Fibroblast of lung (primary cell): ENCODE measurements at regions not wholly inside any gene's neighbourhood (a gene's known extent, or its start where the extent isn't known, plus 50 kb on each side); places are given as distances from the start of the nearest gene placed in this dataset.

ENCODE experiments used
- DNase-seq, 2 donors: peaks; one replicate each; pipeline versions ENCODE4 v3.0.0 to v3.0.0-alpha.2; 2010; ENCODE audit warnings: low read depth in 2 of 2
- H2AFZ ChIP-seq: 2 replicates; pipeline ENCODE4 v1.5.1; 2012; ENCODE audit warnings: low read length, control low read depth, inconsistent platforms
- H3K27ac ChIP-seq: 2 replicates; pipeline ENCODE4 v1.5.1; 2011; ENCODE audit warnings: low read length, control low read depth; ENCODE audit not compliant: insufficient read depth
- H3K27me3 ChIP-seq: 2 replicates; pipeline ENCODE4 v1.5.1; 2011; ENCODE audit warnings: mild to moderate bottlenecking, low read length; ENCODE audit not compliant: control insufficient read depth, insufficient read depth
- H3K36me3 ChIP-seq: 2 replicates; pipeline ENCODE4 v1.5.1; 2011; ENCODE audit warnings: low read length; ENCODE audit not compliant: control insufficient read depth, insufficient read depth
- H3K4me1 ChIP-seq: 2 replicates; pipeline ENCODE4 v1.5.1; 2011; ENCODE audit warnings: low read length; ENCODE audit not compliant: control insufficient read depth, insufficient read depth; ENCODE audit errors: extremely low read depth
- H3K4me2 ChIP-seq: 2 replicates; pipeline ENCODE4 v1.5.1; 2011; ENCODE audit warnings: low read length, control low read depth; ENCODE audit not compliant: insufficient read depth; ENCODE audit errors: extremely low read depth
- H3K4me3 ChIP-seq, 4 experiments: fragments of 200-600 bp in 1 of 4; sonication (generic) in 1 of 4; replicated peaks in 1 of 4; 2 replicates each; pipeline ENCODE4 v1.5.1; 2011 to 2016; ENCODE audit warnings: low read length in 4 of 4, low read depth in 3 of 4, mild to moderate bottlenecking in 3 of 4, control low read depth in 2 of 4, inconsistent platforms in 1 of 4, mixed read lengths in 1 of 4; ENCODE audit not compliant: insufficient read depth in 1 of 4; ENCODE audit errors: control extremely low read depth in 1 of 4
- H3K79me2 ChIP-seq: 2 replicates; pipeline ENCODE4 v1.5.1; 2012; ENCODE audit warnings: mild to moderate bottlenecking, low read length, inconsistent platforms; ENCODE audit not compliant: control insufficient read depth, insufficient read depth
- H3K9ac ChIP-seq: 2 replicates; pipeline ENCODE4 v1.5.1; 2011; ENCODE audit warnings: mild to moderate bottlenecking, low read length, control low read depth; ENCODE audit not compliant: insufficient read depth
- H3K9me3 ChIP-seq: 2 replicates; pipeline ENCODE4 v1.5.1; 2012; ENCODE audit warnings: low read depth, low read length; ENCODE audit not compliant: control insufficient read depth, insufficient read depth
- H4K20me1 ChIP-seq: 2 replicates; pipeline ENCODE4 v1.5.1; 2011; ENCODE audit warnings: low read length; ENCODE audit not compliant: control insufficient read depth, insufficient read depth; ENCODE audit errors: extremely low read depth
- EZH2 ChIP-seq: IDR thresholded peaks from 2 replicates; pipeline ENCODE4 v1.5.1; 2012; ENCODE audit warnings: low read length, control low read depth, mild to moderate bottlenecking; ENCODE audit errors: missing control alignments
- TF ChIP-seq, protein P1 (sequence below), 2 donors: IDR thresholded peaks in 1 of 2; conservative IDR thresholded peaks in 1 of 2; 1 replicate in 1 of 2; 2 replicates in 1 of 2; pipeline ENCODE4 v1.5.1; 2011 to 2012; ENCODE audit warnings: low read length in 2 of 2, control low read depth in 1 of 2, inconsistent platforms in 1 of 2, low read depth in 1 of 2, mild to moderate bottlenecking in 1 of 2

DNA sequence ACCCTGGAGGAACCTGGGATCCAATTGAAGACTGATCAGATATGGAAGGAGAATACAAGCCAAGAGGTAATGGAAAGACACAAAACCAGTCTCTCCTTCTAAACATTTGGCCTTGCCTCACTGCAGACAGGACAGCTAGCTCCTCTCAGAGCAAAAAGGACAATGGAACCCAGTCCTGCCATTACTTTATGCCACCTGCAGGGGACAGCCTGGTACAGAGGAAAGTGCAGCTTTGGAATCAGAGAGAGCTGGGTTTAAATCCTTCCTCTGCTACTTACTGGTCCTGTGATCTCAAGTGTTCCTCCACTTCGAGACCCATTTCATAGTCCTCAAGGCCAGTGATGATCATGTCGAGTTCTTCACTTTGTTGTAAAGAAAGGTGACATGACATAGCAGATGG is 159.4 kb upstream of the SMAD3 start:
- Histone ChIP-seq H4K20me1 (no peaks in the 10 kb centered on the region), H3K79me2 (no peaks in the 10 kb centered on the region), H3K4me3 (no peak overlapping the region), H3K27me3 (no peaks in the 10 kb centered on the region), H3K4me1 (peaks cover 13% of the 10 kb centered on the region), H3K36me3 (no peaks in the 10 kb centered on the region), H3K9me3 (no peaks in the 10 kb centered on the region), H3K4me2 (no peak overlapping the region), H3K27ac (no peak overlapping the region), H2AFZ (no peak overlapping the region), H3K9ac (no peak overlapping the region)
- TF ChIP-seq, protein P1, sequence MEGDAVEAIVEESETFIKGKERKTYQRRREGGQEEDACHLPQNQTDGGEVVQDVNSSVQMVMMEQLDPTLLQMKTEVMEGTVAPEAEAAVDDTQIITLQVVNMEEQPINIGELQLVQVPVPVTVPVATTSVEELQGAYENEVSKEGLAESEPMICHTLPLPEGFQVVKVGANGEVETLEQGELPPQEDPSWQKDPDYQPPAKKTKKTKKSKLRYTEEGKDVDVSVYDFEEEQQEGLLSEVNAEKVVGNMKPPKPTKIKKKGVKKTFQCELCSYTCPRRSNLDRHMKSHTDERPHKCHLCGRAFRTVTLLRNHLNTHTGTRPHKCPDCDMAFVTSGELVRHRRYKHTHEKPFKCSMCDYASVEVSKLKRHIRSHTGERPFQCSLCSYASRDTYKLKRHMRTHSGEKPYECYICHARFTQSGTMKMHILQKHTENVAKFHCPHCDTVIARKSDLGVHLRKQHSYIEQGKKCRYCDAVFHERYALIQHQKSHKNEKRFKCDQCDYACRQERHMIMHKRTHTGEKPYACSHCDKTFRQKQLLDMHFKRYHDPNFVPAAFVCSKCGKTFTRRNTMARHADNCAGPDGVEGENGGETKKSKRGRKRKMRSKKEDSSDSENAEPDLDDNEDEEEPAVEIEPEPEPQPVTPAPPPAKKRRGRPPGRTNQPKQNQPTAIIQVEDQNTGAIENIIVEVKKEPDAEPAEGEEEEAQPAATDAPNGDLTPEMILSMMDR (conservative IDR thresholded peaks at IDR 0.05 in 1 of 2, IDR thresholded peaks at IDR 0.05 in 1 of 2; ENCODE audit: low read depth in 1 of 2, low read length in 2 of 2) = peak in 1 of 2 donors; percentile 15
- TF ChIP-seq EZH2 = no peak
- no peak for DNase-seq

DNA sequence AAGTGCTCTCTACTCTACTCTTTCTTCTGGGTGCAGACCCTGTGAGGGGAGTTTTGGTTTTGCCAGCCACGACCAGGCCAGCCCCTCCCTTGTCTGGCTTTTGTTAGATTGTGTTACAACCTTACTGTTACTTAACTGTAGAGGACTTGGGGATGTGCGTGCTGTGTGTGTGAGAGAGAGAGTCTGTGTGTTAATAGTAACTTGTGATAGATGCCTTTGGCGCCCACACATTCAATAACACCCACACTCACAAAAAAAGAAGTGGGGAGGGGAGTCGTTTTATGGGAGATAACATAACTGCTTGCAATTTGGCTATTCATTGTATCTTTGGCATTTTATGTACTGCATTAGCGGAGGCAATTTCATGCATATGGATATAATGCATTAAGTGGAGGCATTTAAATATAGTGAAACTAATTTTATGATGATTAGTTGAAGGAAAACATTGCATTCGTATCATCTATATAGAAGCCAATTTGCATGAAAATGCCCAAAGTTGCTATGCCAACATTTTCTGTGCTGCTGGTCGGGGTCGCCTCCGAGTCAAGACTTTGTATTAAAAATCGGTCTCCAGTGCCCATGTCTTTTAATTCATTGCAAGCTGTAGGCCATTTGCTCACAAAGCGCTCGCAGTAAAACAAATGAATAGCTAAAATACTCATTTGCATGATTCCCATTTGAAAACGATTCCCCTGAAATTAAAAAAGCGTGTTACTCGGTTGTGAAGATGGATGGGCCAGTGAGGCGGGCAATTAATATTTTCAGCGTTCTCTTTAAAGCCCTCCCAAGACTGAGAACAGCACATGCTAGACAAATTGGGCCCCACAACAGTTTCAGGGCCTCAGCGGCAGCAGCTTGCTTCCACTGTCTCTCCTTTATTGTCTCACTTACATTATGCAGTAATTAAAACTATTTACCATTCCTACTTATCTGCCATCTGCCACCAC is 158.5 kb upstream of the SMAD3 start:
- no peaks in the 10 kb centered on the region for H4K20me1 ChIP-seq
- no peak overlapping the region for H3K27ac ChIP-seq
- no peak for DNase-seq
- no peak overlapping the region for H3K9ac ChIP-seq
- H3K9me3 ChIP-seq = no peaks in the 10 kb centered on the region
- no peak overlapping the region for H3K4me2 ChIP-seq
- H2AFZ ChIP-seq = no peak overlapping the region
- TF ChIP-seq EZH2 = no peak
- TF ChIP-seq, protein P1 (conservative IDR thresholded peaks at IDR 0.05 in 1 of 2, IDR thresholded peaks at IDR 0.05 in 1 of 2; ENCODE audit: low read depth in 1 of 2, low read length in 2 of 2) = no peak
- H3K4me1 ChIP-seq = peaks cover 13% of the 10 kb centered on the region
- no peak overlapping the region for H3K4me3 ChIP-seq
- H3K79me2 ChIP-seq = no peaks in the 10 kb centered on the region
- no peaks in the 10 kb centered on the region for H3K27me3 ChIP-seq
- no peaks in the 10 kb centered on the region for H3K36me3 ChIP-seq

GRCh38 chr15:66907826-66908743 is 157.3 kb upstream of the SMAD3 start:
- Histone ChIP-seq H3K9ac (no peak overlapping the region), H4K20me1 (no peaks in the 10 kb centered on the region), H3K27me3 (no peaks in the 10 kb centered on the region), H2AFZ (peak overlapping the region; percentile 74), H3K9me3 (no peaks in the 10 kb centered on the region), H3K4me2 (peak overlapping the region; percentile 54), H3K4me3 (no peak overlapping the region), H3K27ac (no peak overlapping the region), H3K4me1 (peaks cover 13% of the 10 kb centered on the region), H3K36me3 (no peaks in the 10 kb centered on the region), H3K79me2 (no peaks in the 10 kb centered on the region)
- peak in 1 of 2 donors; percentile 16 for DNase-seq
- TF ChIP-seq EZH2 = no peak
